ENCODE measurements at regions not wholly inside any gene's neighbourhood (a gene's known extent, or its start where the extent isn't known, plus 50 kb on each side); places are given as distances from the start of the nearest gene placed in this dataset.
"Not testable (repeated sequence)": the region's sequence is repeated elsewhere in the genome, so short reads cannot be mapped to it uniquely, and the experiment has no call there.

- no peak overlapping the region for H3K4me3 ChIP-seq (ENCODE audit: low read depth, low read length)
- no peak for TF ChIP-seq CTCF (IDR thresholded peaks at IDR 0.05; ENCODE audit: insufficient read depth, low read depth, low read length, missing control alignments)
- no peak for DNase-seq (ENCODE audit: low read depth)
Observed at GRCh38 chr7:113519472-113519871, 399.3 kb downstream of the PPP1R3A start.

GRCh38 chr7:113504691-113505090 is 386.3 kb upstream of the SMIM30 start:
- DNase-seq (ENCODE audit: low read depth) = no peak
- TF ChIP-seq CTCF (IDR thresholded peaks at IDR 0.05; ENCODE audit: insufficient read depth, low read depth, low read length, missing control alignments) = no peak

GRCh38 chr7:113504142-113504541 is 385.8 kb upstream of the SMIM30 start:
- no peak for DNase-seq (ENCODE audit: low read depth)
- H3K4me3 ChIP-seq (ENCODE audit: low read depth, low read length) = no peak overlapping the region
- TF ChIP-seq CTCF (IDR thresholded peaks at IDR 0.05; ENCODE audit: insufficient read depth, low read depth, low read length, missing control alignments) = no peak

More at GRCh38 chr7:113504691-113505090, 386.3 kb upstream of the SMIM30 start:
- H3K4me3 ChIP-seq (ENCODE audit: low read depth, low read length) = no peak overlapping the region

GRCh38 chr7:113496586-113496985 is 378.2 kb upstream of the SMIM30 start:
- DNase-seq (ENCODE audit: low read depth); H3K4me3 ChIP-seq (ENCODE audit: low read depth, low read length): not testable (repeated sequence)

GRCh38 chr7:113494797-113495566 is 376.6 kb upstream of the SMIM30 start:
- H3K4me3 ChIP-seq (ENCODE audit: low read depth, low read length); DNase-seq (ENCODE audit: low read depth): not testable (repeated sequence)

GRCh38 chr7:113491305-113491704 is 373.0 kb upstream of the SMIM30 start:
- DNase-seq (ENCODE audit: low read depth) = no peak
- no peak for TF ChIP-seq CTCF (IDR thresholded peaks at IDR 0.05; ENCODE audit: insufficient read depth, low read depth, low read length, missing control alignments)
- H3K4me3 ChIP-seq (ENCODE audit: low read depth, low read length) = no peak overlapping the region

DNA sequence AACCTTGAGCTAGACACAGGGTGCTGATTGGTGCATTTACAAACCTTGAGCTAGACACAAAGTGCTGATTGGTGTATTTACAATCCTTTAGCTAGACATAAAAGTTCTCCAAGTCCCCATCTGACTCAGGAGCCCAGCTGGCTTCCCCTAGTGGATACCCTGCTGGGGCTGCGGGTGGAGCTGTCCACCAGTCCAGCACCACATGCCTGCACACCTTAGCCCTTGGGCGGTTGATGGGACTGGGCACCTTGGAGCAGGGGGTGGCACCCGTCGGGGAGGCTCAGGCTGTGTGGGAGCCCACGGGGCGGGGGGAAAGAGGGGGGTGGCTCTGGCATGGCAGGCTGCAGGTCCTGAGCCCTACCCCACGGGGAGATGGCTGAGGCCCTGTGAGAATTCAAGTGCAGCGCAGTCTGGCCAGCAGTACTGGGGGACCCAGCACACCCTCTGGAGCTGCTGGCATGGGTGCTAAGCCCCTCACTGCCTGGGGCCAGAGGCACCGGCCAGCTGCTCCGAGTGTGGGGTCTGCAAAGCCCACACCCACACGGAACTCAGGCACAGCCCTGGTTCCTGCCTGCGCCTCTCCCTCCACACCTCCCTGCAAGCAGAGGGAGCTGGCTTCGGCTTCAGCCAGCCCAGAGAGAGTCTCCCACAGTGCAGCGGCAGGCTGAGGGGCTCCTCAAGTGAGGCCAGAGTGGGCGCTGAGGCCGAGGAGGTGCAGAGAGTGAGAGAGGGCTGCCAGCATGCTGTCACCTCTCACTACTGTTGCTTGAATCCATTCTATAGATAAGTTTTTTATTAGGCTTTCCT is 369.8 kb upstream of the SMIM30 start:
- no peak overlapping the region for H3K4me3 ChIP-seq (ENCODE audit: low read depth, low read length)
- TF ChIP-seq CTCF (IDR thresholded peaks at IDR 0.05; ENCODE audit: insufficient read depth, low read depth, low read length, missing control alignments) = no peak
- no peak for DNase-seq (ENCODE audit: low read depth)
